Fibroblast of the aortic adventitia (primary cell): ENCODE measurements at regions not wholly inside any gene's neighbourhood (a gene's known extent, or its start where the extent isn't known, plus 50 kb on each side); places are given as distances from the start of the nearest gene placed in this dataset.
A peak's percentile ranks its signal among the peaks of the same experiment; 100 is the strongest.

ENCODE experiments used
- DNase-seq: peaks from one replicate; pipeline ENCODE4 v3.0.0-alpha.2; 2010; ENCODE audit warnings: low read depth
- H3K4me3 ChIP-seq: 2 replicates; pipeline ENCODE4 v1.5.1; 2011; ENCODE audit warnings: low read depth, mild to moderate bottlenecking, control low read depth, low read length, moderate library complexity
- CTCF ChIP-seq: IDR thresholded peaks from 2 replicates; pipeline ENCODE4 v1.5.1; 2011; ENCODE audit warnings: mild to moderate bottlenecking, low read length, control low read depth, inconsistent platforms; ENCODE audit not compliant: insufficient read depth

GRCh38 chr6:164928728-164929407 is 380.5 kb downstream of the C6orf118 start:
- no peak for DNase-seq
- no peak overlapping the region for H3K4me3 ChIP-seq
- TF ChIP-seq CTCF, result no peak

- TF ChIP-seq CTCF, result no peak
- H3K4me3 ChIP-seq, result no peak overlapping the region
Measured at GRCh38 chr6:164928057-164928727, 381.2 kb downstream of the C6orf118 start.

GRCh38 chr6:164927288-164928056 is 381.9 kb downstream of the C6orf118 start:
- TF ChIP-seq CTCF, result peak; percentile 97
- H3K4me3 ChIP-seq, result no peak overlapping the region
- DNase-seq, result peak; percentile 54

More at GRCh38 chr6:164928057-164928727, 381.2 kb downstream of the C6orf118 start:
- DNase-seq, result no peak

- TF ChIP-seq CTCF, result no peak
- DNase-seq, result no peak
- H3K4me3 ChIP-seq, result no peak overlapping the region
Measured at GRCh38 chr6:164926686-164927085, 382.7 kb downstream of the C6orf118 start.

- TF ChIP-seq CTCF, result no peak
- H3K4me3 ChIP-seq, result no peak overlapping the region
- no peak for DNase-seq
Measured at GRCh38 chr6:164925681-164926530, 383.5 kb downstream of the C6orf118 start.

- no peak for TF ChIP-seq CTCF
- H3K4me3 ChIP-seq, result no peak overlapping the region
- DNase-seq, result no peak
Measured at GRCh38 chr6:164924674-164925073, 384.7 kb downstream of the C6orf118 start.
